HG02884 (cell line): ENCODE measurements at regions not wholly inside any gene's neighbourhood (a gene's known extent, or its start where the extent isn't known, plus 50 kb on each side); places are given as distances from the start of the nearest gene placed in this dataset.
"Not testable (repeated sequence)": the region's sequence is repeated elsewhere in the genome, so short reads cannot be mapped to it uniquely, and the experiment has no call there.

ENCODE experiments used
- ATAC-seq: cut with Tn5 transposase; IDR thresholded peaks from one replicate; pipeline ENCODE4 v1.9.1; 2021; ENCODE audit warnings: mild to moderate bottlenecking, moderate library complexity; ENCODE audit not compliant: unreplicated experiment

DNA sequence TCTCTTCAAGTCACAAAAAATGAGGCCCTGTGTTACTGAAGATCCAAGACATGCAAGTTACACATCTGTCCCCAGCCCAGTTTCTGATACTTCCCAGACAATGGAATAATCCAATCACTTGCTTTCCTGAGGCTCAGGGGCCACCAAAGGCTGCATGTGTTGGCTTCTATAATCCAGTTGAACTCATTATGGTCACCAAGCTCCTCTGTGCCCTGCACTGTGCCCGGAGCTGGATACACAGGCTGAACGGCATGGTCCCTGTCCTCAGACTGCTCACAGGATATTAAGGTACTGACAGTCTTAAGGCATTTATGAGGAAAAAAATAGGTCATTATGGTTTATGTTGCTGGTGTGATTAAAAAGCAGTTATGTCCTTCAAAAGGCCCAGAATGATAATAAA, 117.0 kb upstream of the SYT6 start:
- ATAC-seq, result no peak

DNA sequence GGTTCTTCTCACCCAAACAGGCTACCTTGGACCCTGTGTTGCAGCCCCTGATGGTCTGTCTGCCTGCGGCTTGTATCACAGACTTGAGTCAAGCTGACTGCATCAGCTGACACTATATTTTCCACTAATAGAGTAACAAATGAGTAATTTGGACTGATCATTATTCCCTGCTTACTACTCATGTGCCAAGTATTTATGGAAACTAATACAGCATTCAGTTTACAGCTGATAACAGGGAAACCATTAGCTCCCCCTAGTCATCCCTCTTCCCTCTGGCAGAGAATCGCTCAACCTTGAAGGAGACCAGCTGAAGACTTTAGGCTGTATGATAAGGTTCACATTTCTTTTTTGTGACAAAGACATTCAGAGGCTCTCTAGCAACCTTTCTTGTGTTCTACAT, 116.6 kb upstream of the SYT6 start:
- no peak for ATAC-seq

DNA sequence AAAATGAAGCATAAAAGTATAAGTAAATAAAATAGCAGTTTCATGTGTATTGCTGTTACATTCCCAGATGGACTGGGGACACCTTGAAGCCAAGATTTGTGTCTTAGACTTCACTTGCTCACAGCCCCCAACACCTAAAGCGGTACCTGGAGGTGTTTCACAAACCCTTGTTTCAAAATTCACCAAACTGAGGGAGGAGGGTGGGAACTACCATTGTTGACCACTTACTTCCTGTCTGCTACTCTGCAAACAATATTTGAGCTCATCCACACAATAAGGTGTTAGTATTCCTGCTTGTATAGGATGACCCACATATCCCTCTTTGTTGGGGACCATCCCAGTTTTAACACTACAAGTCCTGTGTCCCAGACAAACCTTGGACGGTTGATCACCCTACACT, 115.9 kb upstream of the SYT6 start:
- ATAC-seq, result no peak

- no peak for ATAC-seq
Measured at GRCh38 chr1:114263343-114263742, 109.7 kb upstream of the SYT6 start.

GRCh38 chr1:114262337-114262736, 108.7 kb upstream of the SYT6 start:
- ATAC-seq, result no peak

GRCh38 chr1:114260805-114261484, 107.3 kb upstream of the SYT6 start:
- no peak for ATAC-seq

- no peak for ATAC-seq
Measured at GRCh38 chr1:114259511-114260160, 106.0 kb upstream of the SYT6 start.

DNA sequence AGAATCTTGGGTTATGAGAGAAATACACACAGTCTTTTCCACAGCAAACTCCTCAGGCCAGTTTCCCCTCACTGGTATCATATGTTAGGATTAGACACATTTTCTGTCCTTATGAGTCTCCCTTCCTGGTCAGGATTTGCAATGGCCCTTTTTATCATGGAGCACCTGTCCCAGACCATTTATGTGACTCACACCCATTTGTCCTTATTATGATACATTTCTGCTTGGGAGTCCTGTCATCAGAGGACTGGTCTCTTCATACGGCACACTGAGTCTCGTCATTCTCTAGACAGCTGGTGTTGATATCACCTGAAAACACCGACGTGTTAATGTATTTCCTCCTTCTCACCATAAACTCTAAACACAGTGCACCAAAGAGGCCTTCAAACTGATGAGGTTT, 105.0 kb upstream of the SYT6 start:
- ATAC-seq, result no peak

DNA sequence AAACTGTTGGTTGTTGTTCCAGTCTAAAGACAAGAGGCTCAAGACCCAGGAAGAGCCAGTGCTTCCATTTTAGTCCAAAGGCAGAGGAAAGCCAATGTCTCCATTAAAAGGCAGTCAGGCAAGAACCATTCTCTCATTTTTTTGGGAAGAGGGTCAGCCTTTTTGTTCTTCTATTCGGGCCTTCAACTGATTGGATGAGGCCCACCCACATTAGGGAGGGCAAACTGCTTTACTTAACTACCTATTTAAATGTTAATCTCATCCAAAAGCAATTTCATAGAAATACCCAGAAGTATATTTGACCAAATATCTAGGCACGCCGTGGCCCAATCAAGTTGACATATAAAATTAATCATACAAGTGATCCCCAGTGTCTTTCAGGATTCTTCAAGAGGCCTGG, 104.4 kb upstream of the SYT6 start:
- ATAC-seq, result no peak

DNA sequence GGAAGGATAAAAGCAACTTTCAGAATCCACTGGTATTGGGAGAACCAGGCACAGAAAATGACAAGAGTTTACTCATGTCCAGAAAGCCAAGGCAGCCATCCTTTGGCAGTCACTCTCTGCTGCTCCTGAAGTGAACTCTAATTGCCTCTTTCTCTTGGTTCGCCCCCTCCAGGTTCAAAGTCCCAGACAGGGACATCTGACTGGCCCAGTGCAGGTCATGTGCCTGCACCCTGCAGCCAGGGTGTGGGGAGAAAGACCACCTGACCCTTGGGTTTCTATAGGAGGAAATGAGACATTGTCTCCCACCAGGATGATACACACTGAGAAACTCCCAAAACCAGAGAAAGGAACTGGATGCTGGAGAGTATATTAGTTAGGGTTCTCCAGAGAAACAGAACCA, 103.9 kb upstream of the SYT6 start:
- no peak for ATAC-seq

DNA sequence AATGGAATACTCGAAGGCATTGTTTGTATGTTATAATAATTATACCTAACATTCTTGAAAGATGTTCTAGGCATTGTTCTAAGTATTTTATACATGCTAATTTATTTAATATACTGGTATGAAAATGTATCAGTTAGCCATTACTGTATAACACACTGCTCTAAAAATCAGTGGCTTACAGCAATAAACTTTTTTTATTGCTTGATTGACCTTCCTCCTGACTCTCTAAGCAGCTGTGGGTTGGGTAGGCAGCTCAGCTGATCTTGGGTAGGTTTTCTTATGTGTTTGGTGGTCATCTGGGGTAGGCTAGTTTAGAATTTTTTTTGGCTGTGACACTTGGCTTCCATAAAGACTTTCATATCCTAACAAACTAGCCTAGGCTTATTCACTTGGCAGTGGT, 100.2 kb upstream of the SYT6 start:
- ATAC-seq, result no peak

DNA sequence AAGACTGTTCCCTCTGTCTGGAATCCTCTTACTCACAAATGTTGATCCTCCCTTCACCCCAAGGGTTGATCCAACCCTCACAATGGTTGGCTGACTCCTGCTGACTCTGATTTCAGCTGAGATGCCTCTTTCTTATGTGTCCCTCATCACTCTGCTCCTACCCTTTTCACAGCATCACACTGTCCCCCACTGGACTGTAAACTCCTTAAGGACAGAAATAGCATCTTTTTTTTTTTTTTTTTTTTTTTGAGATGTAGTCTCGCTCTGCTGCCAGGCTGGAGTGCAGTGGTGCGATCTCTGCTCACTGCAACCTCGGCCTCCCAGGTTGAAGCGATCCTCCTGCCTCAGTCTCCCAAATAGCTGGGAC, 97.9 kb upstream of the SYT6 start:
- no peak for ATAC-seq

- no peak for ATAC-seq
Measured at GRCh38 chr1:114250683-114251572, 97.3 kb upstream of the SYT6 start.

GRCh38 chr1:114249691-114250090, 96.0 kb upstream of the SYT6 start:
- ATAC-seq, result no peak

- ATAC-seq, result no peak
Measured at GRCh38 chr1:114248162-114248561, 94.5 kb upstream of the SYT6 start.

- ATAC-seq, result not testable (repeated sequence)
Measured at GRCh38 chr1:114242531-114243210, 89.0 kb upstream of the SYT6 start.

DNA sequence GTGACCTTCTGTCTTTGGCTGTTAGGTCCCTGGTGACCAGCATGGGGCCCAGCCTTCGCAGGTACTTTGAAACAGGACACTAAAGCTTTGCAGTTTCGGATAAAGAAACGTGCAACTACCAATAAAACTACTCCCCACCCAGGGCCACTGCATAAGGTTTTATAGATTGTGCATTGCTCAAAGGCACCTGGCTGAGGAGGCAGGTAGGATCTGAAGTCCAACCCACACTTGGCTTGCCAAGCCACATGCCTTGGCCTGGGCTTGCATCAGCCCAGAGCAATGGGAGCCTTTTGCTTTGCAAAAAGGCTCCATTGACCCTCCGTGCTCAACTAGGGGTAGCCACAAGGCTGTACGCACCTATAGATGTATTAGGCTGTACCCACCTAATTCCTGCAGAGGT, 84.4 kb upstream of the SYT6 start:
- ATAC-seq, result no peak

GRCh38 chr1:114236517-114236916, 82.8 kb upstream of the SYT6 start:
- ATAC-seq, result no peak

GRCh38 chr1:114235960-114236359, 82.3 kb upstream of the SYT6 start:
- ATAC-seq, result no peak

GRCh38 chr1:114235281-114235680, 81.6 kb upstream of the SYT6 start:
- ATAC-seq, result no peak

DNA sequence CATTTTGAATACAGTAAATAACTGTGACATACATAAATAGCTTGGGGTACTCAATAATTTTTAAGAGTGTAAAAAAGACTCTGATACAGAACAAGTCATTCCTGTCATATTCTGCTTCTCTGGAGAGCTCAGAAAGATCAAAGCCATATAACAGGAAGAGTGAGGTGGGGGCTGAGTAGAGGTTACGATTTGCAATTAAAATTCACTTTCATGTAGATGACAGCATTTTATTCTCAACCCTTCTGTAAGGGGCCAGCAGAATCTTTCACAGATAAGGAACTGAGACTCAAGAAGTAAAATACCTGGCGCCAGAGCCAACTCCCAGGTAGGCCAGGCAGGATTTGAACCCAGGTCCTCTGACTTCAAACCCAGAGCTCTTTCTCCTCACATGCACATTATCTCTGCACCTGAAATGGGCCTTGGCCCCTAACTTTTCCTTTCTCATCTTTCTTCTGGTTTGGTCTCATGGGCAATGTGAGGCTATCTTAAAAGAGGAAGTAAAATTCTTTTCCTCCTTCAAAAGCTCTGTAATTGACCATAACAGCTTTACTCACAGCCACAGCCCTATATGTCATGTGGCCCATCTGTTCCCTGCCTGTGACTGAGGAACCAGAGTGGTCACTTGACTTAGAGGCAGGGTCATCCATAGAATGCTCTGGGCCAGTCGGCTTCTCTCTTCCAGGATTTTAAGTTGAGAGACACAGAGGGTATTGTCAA, 80.9 kb upstream of the SYT6 start:
- no peak for ATAC-seq
